Endothelial cell of umbilical vein (primary cell): ENCODE measurements at regions not wholly inside any gene's neighbourhood (a gene's known extent, or its start where the extent isn't known, plus 50 kb on each side); places are given as distances from the start of the nearest gene placed in this dataset.

ENCODE experiments used
- BruUV-seq: library from RNA; stranded (reverse); fragments of 400-500 nt; replicated peaks from 2 replicates; lab custom pipeline; 2021; lab: Mats Ljungman, UMichigan
- CTCF ChIA-PET: fragments of 300-600, 350-600 bp; sonication (Branson Sonifier 250); formaldehyde crosslinking; loops from one replicate; lab custom pipeline; 2021; ENCODE audit warnings: antibody characterized with exemption, inconsistent platforms; lab: Charles Lee
- POLR2A ChIA-PET: fragments of 300-600, 350-600 bp; sonication (Branson Sonifier 250); formaldehyde crosslinking; loops from one replicate; lab custom pipeline; 2021; ENCODE audit warnings: antibody characterized with exemption, inconsistent platforms; lab: Charles Lee
- DNase-seq: peaks from one replicate; pipeline ENCODE4 v3.0.0-alpha.2; 2011; ENCODE audit warnings: low read depth, low spot score
- FAIRE-seq: peaks from 2 replicates; lab custom pipeline; 2011; peaks lifted over from hg19 to GRCh38; lab: Jason Lieb, UNC
- H2AFZ ChIP-seq: 2 replicates; pipeline ENCODE4 v1.6.0; 2012; ENCODE audit warnings: low read depth, low read length, control low read depth, inconsistent platforms
- H3K27ac ChIP-seq: 2 replicates; pipeline ENCODE4 v1.5.1; 2011; ENCODE audit warnings: low read depth, mild to moderate bottlenecking, control low read depth, low read length, moderate library complexity; ENCODE audit not compliant: insufficient read depth
- H3K27me3 ChIP-seq, 2 experiments: 2 replicates each; pipeline versions ENCODE4 v1.6.0 to v1.6.1; 2011; ENCODE audit warnings: low read length in 2 of 2, mixed read lengths in 1 of 2; ENCODE audit not compliant: control insufficient read depth in 2 of 2, insufficient read depth in 2 of 2
- H3K36me3 ChIP-seq, 2 experiments: 2 replicates in 1 of 2; 3 replicates in 1 of 2; pipeline ENCODE4 v1.5.1; 2011; ENCODE audit warnings: low read length in 2 of 2, mild to moderate bottlenecking in 1 of 2, moderate library complexity in 1 of 2; ENCODE audit not compliant: control insufficient read depth in 2 of 2, insufficient read depth in 2 of 2; ENCODE audit errors: extremely low read depth in 1 of 2
- H3K4me1 ChIP-seq: 3 replicates; pipeline ENCODE4 v1.5.1; 2011; ENCODE audit warnings: mild to moderate bottlenecking, low read length; ENCODE audit not compliant: control insufficient read depth, insufficient read depth; ENCODE audit errors: extremely low read depth
- H3K4me2 ChIP-seq: 2 replicates; pipeline ENCODE4 v1.6.1; 2011; ENCODE audit warnings: low read length, control low read depth, mixed read lengths; ENCODE audit not compliant: insufficient read depth
- H3K4me3 ChIP-seq, 3 experiments: fragments of 200-600 bp in 1 of 3; sonication (generic), shearing (Covaris generic) in 1 of 3; replicated peaks in 1 of 3; 2 replicates each; pipeline ENCODE4 v1.5.1; 2011 to 2016; ENCODE audit warnings: control low read depth in 3 of 3, low read length in 3 of 3, mild to moderate bottlenecking in 2 of 3, inconsistent platforms in 1 of 3, low read depth in 1 of 3, moderate library complexity in 1 of 3; ENCODE audit not compliant: insufficient read depth in 1 of 3
- H3K79me2 ChIP-seq: 2 replicates; pipeline ENCODE4 v1.6.0; 2012; ENCODE audit warnings: low read length, inconsistent platforms; ENCODE audit not compliant: control insufficient read depth, insufficient read depth
- H3K9ac ChIP-seq: replicated peaks from 2 replicates; pipeline ENCODE3; 2011; ENCODE audit warnings: low read length, control low read depth; ENCODE audit not compliant: insufficient read depth; ENCODE audit errors: extremely low read depth
- H3K9me1 ChIP-seq: replicated peaks from 3 replicates; pipeline ENCODE4 v1.6.0; 2011; ENCODE audit warnings: mild to moderate bottlenecking, low read length; ENCODE audit not compliant: control insufficient read depth, insufficient read depth; ENCODE audit errors: extremely low read depth
- H3K9me3 ChIP-seq: replicated peaks from 2 replicates; pipeline ENCODE4 v1.5.1; 2012; ENCODE audit warnings: low read length, inconsistent platforms; ENCODE audit not compliant: control insufficient read depth, insufficient read depth
- H4K20me1 ChIP-seq: replicated peaks from 2 replicates; pipeline ENCODE3; 2011; ENCODE audit warnings: mild to moderate bottlenecking, low read length; ENCODE audit not compliant: control insufficient read depth, insufficient read depth; ENCODE audit errors: extremely low read depth
- CTCF ChIP-seq, 2 donors: IDR thresholded peaks; 1 replicate in 1 of 2; 2 replicates in 1 of 2; pipeline ENCODE4 v1.5.1; 2011; ENCODE audit warnings: low read length in 2 of 2, mild to moderate bottlenecking in 2 of 2, moderate library complexity in 2 of 2, control low read depth in 1 of 2, inconsistent platforms in 1 of 2, low read depth in 1 of 2; ENCODE audit not compliant: insufficient read depth in 1 of 2; ENCODE audit errors: extremely low read depth in 1 of 2
- EZH2 ChIP-seq: IDR thresholded peaks from 2 replicates; pipeline ENCODE4 v1.6.1; 2012; ENCODE audit warnings: borderline replicate concordance, low read depth, mild to moderate bottlenecking, moderate library complexity, low read length, inconsistent platforms; ENCODE audit not compliant: severe bottlenecking
- FOS ChIP-seq: IDR thresholded peaks from 2 replicates; pipeline ENCODE4 v1.6.1; 2011; ENCODE audit warnings: mild to moderate bottlenecking, low read length, moderate library complexity, borderline replicate concordance; ENCODE audit not compliant: insufficient read depth
- GATA2 ChIP-seq: IDR thresholded peaks from 2 replicates; pipeline ENCODE4 v1.7.0; 2011; ENCODE audit warnings: low read depth, mild to moderate bottlenecking, moderate library complexity, mixed read lengths, low read length; ENCODE audit not compliant: insufficient read length, insufficient read depth
- JUN ChIP-seq: IDR thresholded peaks from 2 replicates; pipeline ENCODE4 v1.6.1; 2011; ENCODE audit warnings: borderline replicate concordance, low read depth; ENCODE audit not compliant: insufficient read length, insufficient read depth
- MYC ChIP-seq: IDR thresholded peaks from one replicate; pipeline ENCODE4 v1.6.1; 2011; ENCODE audit warnings: mild to moderate bottlenecking, low read depth, low read length
- POLR2A ChIP-seq: IDR thresholded peaks from 2 replicates; pipeline ENCODE4 v1.6.1; 2012; ENCODE audit warnings: low read depth, mild to moderate bottlenecking, control low read depth, low read length
- POLR2AphosphoS5 ChIP-seq: IDR thresholded peaks from 2 replicates; pipeline ENCODE4 v1.6.1; 2012; ENCODE audit warnings: low read depth, mild to moderate bottlenecking, control low read depth, low read length, moderate library complexity; ENCODE audit not compliant: insufficient read depth
- dilution Hi-C: fragments of 300-500 bp; cut with MboI; formaldehyde crosslinking; loops from one replicate; pipeline ENCODE4 v1.15.0; 2019; ENCODE audit warnings: low sequenced_read_pairs; ENCODE audit not compliant: extremely low pct_ligation_motif_present
- intact Hi-C: fragments of 100-400 bp; cut with micrococcal nuclease; formaldehyde crosslinking; loops from one replicate; pipeline ENCODE4 v1.10.0; 2022
- TF ChIP-seq, protein P1 (sequence below): IDR thresholded peaks from 2 replicates; pipeline ENCODE4 v1.6.1; 2011; ENCODE audit not compliant: insufficient read depth, insufficient read length

- DNase-seq: no peak
- H3K9ac ChIP-seq: no peak overlapping the region
- no peak overlapping the region for H3K4me3 ChIP-seq
- intact Hi-C loops: no loop called here
- H3K27me3 ChIP-seq: no peaks in the 10 kb centered on the region
- ChIA-PET POLR2A (no interaction called here), CTCF (no interaction called here)
- no peaks in the 10 kb centered on the region for H3K4me1 ChIP-seq
- H4K20me1 ChIP-seq: no peaks in the 10 kb centered on the region
- no peaks in the 10 kb centered on the region for H3K79me2 ChIP-seq
- H3K9me1 ChIP-seq: no peaks in the 10 kb centered on the region
- no peak overlapping the region for H3K4me2 ChIP-seq
- H3K27ac ChIP-seq: no peak overlapping the region
- H2AFZ ChIP-seq: no peak overlapping the region
- no peaks in the 10 kb centered on the region for H3K36me3 ChIP-seq
- peaks cover 2% of the 10 kb centered on the region for H3K9me3 ChIP-seq
- dilution Hi-C loops: no loop called here
- no peak for FAIRE-seq
- no TSS peak for BruUV-seq
- TF ChIP-seq JUN (no peak), POLR2A (no peak), CTCF (IDR thresholded peaks at IDR 0.05; ENCODE audit: extremely low read depth in 1 of 2, insufficient read depth in 1 of 2, low read depth in 1 of 2, low read length in 2 of 2) (no peak), EZH2 (no peak), GATA2 (no peak), MYC (no peak), POLR2AphosphoS5 (no peak), FOS (no peak)
- TF ChIP-seq, protein P1, sequence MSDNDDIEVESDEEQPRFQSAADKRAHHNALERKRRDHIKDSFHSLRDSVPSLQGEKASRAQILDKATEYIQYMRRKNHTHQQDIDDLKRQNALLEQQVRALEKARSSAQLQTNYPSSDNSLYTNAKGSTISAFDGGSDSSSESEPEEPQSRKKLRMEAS: no peak
Measured at GRCh38 chr7:69060516-69060915, 537.8 kb upstream of the AUTS2 start.
